ENCODE measurements at regions not wholly inside any gene's neighbourhood (a gene's known extent, or its start where the extent isn't known, plus 50 kb on each side); places are given as distances from the start of the nearest gene placed in this dataset.

DNA sequence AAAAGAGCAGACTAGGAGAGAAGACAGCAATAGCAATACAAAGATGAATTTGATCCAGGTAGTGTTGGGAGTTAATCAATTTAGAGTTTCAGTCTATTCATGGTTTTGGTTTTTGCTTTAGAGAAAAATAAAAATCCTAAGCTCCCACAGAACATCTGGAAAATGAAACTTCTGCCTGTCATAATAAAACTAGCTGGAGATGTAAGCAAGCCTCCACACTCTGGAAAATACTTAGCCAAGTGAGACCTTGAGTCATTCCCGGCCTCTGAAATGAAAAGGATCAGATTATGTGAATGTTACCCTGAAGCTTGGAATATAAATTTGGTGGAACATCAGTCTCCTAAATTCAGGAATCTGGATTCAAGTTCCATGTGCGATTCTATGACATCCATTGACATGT is 485.6 kb upstream of the SPRED2 start:
- TF ChIP-seq CTCF (IDR thresholded peaks at IDR 0.05) (no peak), POLR2A (IDR thresholded peaks at IDR 0.05) (no peak)
